Mammary epithelial cell (primary cell): ENCODE measurements at regions not wholly inside any gene's neighbourhood (a gene's known extent, or its start where the extent isn't known, plus 50 kb on each side); places are given as distances from the start of the nearest gene placed in this dataset.

Experiments
- EZH2 ChIP-seq: IDR thresholded peaks from 2 replicates; pipeline ENCODE4 v1.6.1; 2012; ENCODE audit warnings: low read length, inconsistent platforms, borderline replicate concordance
- TF ChIP-seq, protein P1 (sequence below), 2 donors: IDR thresholded peaks in 1 of 2; conservative IDR thresholded peaks in 1 of 2; 2 replicates each; pipeline ENCODE4 v1.5.1; 2011 to 2012; ENCODE audit warnings: inconsistent platforms in 2 of 2, low read length in 2 of 2, mild to moderate bottlenecking in 2 of 2, control low read depth in 1 of 2, low read depth in 1 of 2; ENCODE audit not compliant: insufficient read depth in 1 of 2; ENCODE audit errors: extremely low read depth in 1 of 2

DNA sequence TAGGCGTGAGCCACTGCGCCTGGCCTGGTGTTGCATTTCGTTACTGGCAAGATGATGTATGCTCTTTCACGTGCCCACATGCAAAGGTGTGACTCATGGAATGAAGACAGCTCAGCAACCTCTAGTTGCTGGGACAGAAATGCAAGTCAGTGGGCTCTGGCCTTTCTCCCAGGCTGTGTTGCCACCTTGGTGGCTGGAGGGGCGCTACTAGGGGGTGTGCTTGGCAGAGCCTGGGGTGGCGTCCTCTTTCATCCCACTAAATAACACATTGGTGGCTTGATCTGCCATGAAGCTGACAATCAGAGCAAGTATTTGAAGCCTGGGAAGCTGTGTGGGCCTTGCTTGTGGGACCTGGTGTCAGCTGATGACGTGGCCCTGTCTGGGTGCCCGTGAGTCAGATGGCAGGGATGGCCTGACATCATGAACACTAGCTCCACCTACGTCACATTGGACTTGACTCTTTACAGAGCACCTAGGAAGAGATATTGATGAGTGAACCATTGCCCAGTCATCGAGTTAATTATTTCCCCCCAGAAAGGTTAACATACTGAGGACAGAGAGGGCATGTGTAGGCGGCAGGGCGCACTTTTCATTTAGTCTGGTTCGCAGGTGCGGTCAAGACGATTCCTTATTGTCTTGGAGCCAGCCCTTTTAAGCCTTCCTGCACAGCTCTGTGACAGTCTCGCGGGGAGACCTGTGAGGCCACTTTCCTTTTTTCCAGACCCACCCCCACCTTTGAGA is 154.2 kb downstream of the TM9SF2 start:
- TF ChIP-seq, protein P1, sequence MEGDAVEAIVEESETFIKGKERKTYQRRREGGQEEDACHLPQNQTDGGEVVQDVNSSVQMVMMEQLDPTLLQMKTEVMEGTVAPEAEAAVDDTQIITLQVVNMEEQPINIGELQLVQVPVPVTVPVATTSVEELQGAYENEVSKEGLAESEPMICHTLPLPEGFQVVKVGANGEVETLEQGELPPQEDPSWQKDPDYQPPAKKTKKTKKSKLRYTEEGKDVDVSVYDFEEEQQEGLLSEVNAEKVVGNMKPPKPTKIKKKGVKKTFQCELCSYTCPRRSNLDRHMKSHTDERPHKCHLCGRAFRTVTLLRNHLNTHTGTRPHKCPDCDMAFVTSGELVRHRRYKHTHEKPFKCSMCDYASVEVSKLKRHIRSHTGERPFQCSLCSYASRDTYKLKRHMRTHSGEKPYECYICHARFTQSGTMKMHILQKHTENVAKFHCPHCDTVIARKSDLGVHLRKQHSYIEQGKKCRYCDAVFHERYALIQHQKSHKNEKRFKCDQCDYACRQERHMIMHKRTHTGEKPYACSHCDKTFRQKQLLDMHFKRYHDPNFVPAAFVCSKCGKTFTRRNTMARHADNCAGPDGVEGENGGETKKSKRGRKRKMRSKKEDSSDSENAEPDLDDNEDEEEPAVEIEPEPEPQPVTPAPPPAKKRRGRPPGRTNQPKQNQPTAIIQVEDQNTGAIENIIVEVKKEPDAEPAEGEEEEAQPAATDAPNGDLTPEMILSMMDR (conservative IDR thresholded peaks at IDR 0.05 in 1 of 2, IDR thresholded peaks at IDR 0.05 in 1 of 2; ENCODE audit: extremely low read depth in 1 of 2, insufficient read depth in 1 of 2, low read depth in 1 of 2, low read length in 2 of 2) = no peak
- TF ChIP-seq EZH2 = no peak
